Ishikawa (cell line): ENCODE measurements at regions not wholly inside any gene's neighbourhood (a gene's known extent, or its start where the extent isn't known, plus 50 kb on each side); places are given as distances from the start of the nearest gene placed in this dataset.

Experiments
- CEBPB ChIP-seq: IDR thresholded peaks from 2 replicates; pipeline ENCODE4 v1.6.1; 2012
- CREB1 ChIP-seq: IDR thresholded peaks from 2 replicates; pipeline ENCODE4 v1.6.1; 2012; ENCODE audit warnings: low read depth
- EGR1 ChIP-seq: IDR thresholded peaks from 2 replicates; pipeline ENCODE4 v1.6.1; 2012
- EP300 ChIP-seq: IDR thresholded peaks from 2 replicates; pipeline ENCODE4 v1.6.1; 2012; ENCODE audit warnings: borderline replicate concordance
- FOXM1 ChIP-seq: IDR thresholded peaks from 2 replicates; pipeline ENCODE4 v1.6.1; 2012; ENCODE audit warnings: low read depth, borderline replicate concordance
- NFIC ChIP-seq: IDR thresholded peaks from 2 replicates; pipeline ENCODE4 v1.6.1; 2012
- RAD21 ChIP-seq: IDR thresholded peaks from 2 replicates; pipeline ENCODE4 v1.6.1; 2012; ENCODE audit warnings: low read depth
- TAF1 ChIP-seq: IDR thresholded peaks from 2 replicates; pipeline ENCODE4 v1.6.1; 2012; ENCODE audit warnings: low read depth, mild to moderate bottlenecking
- TCF12 ChIP-seq: IDR thresholded peaks from 2 replicates; pipeline ENCODE4 v1.6.1; 2012; ENCODE audit warnings: low read depth
- TEAD4 ChIP-seq: IDR thresholded peaks from 2 replicates; pipeline ENCODE4 v1.6.1; 2012
- YY1 ChIP-seq: IDR thresholded peaks from 2 replicates; pipeline ENCODE4 v1.6.1; 2012; ENCODE audit warnings: low read depth
- ZBTB7A ChIP-seq: IDR thresholded peaks from 2 replicates; pipeline ENCODE4 v1.6.1; 2012; ENCODE audit warnings: low read depth
- TF ChIP-seq, protein P1 (sequence below): IDR thresholded peaks from 2 replicates; pipeline ENCODE4 v1.6.1; 2012
- TF ChIP-seq, protein P2 (sequence below): IDR thresholded peaks from 2 replicates; pipeline ENCODE4 v1.6.1; 2012; ENCODE audit warnings: low read depth, mild to moderate bottlenecking
- TF ChIP-seq, protein P3 (sequence below): IDR thresholded peaks from 2 replicates; pipeline ENCODE4 v1.6.1; 2012

DNA sequence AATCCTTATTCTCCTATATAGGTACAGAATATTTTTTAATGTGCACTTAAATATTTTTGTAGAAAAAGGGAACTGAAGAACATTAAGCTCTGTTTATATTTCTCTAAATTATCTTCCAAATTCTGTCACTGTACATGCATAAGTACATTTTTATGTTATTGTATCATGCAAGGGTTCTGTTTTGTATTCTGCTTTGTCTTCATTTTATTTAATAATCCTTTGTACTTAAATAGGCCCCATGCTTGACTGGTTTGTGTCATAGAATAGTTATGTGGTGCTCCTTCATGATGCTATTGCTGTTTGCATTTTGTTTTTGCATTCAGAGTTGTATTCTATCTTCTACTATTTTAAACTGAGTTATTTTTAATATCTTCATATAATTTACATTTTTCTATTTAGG lies 111.9 kb upstream of the EDNRA start:
- TF ChIP-seq EGR1 (no peak), NFIC (no peak), CREB1 (no peak), ZBTB7A (no peak), CEBPB (no peak), YY1 (no peak), FOXM1 (no peak), TCF12 (no peak), TEAD4 (no peak), TAF1 (no peak)
- TF ChIP-seq, protein P1, sequence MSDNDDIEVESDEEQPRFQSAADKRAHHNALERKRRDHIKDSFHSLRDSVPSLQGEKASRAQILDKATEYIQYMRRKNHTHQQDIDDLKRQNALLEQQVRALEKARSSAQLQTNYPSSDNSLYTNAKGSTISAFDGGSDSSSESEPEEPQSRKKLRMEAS = no peak
- TF ChIP-seq, protein P2, sequence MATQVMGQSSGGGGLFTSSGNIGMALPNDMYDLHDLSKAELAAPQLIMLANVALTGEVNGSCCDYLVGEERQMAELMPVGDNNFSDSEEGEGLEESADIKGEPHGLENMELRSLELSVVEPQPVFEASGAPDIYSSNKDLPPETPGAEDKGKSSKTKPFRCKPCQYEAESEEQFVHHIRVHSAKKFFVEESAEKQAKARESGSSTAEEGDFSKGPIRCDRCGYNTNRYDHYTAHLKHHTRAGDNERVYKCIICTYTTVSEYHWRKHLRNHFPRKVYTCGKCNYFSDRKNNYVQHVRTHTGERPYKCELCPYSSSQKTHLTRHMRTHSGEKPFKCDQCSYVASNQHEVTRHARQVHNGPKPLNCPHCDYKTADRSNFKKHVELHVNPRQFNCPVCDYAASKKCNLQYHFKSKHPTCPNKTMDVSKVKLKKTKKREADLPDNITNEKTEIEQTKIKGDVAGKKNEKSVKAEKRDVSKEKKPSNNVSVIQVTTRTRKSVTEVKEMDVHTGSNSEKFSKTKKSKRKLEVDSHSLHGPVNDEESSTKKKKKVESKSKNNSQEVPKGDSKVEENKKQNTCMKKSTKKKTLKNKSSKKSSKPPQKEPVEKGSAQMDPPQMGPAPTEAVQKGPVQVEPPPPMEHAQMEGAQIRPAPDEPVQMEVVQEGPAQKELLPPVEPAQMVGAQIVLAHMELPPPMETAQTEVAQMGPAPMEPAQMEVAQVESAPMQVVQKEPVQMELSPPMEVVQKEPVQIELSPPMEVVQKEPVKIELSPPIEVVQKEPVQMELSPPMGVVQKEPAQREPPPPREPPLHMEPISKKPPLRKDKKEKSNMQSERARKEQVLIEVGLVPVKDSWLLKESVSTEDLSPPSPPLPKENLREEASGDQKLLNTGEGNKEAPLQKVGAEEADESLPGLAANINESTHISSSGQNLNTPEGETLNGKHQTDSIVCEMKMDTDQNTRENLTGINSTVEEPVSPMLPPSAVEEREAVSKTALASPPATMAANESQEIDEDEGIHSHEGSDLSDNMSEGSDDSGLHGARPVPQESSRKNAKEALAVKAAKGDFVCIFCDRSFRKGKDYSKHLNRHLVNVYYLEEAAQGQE = no peak

DNA sequence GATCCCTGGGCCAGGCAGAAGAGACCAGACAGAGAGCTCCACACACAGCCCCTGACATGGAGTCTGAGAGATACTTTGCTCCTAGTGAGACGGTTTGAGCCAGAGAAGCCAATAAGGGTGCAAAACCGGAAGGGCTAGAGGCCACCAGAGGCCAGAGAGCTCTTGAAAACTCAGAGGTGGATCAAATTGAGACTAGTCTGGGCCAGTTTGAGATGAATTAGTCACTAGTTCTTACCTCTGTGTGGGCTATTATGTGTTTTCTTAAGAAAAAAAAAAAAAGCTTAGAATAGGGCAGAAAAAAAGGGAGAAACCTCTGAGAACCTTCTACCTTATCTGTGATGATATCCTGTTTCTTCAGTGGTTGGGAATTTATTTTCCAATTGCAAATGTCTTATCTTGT lies 110.4 kb upstream of the EDNRA start:
- TF ChIP-seq CREB1 = no peak
- TF ChIP-seq EP300 = no peak
- no peak for TF ChIP-seq CEBPB
- no peak for TF ChIP-seq YY1
- no peak for TF ChIP-seq TEAD4
- no peak for TF ChIP-seq TAF1
- no peak for TF ChIP-seq RAD21
- no peak for TF ChIP-seq TCF12
- no peak for TF ChIP-seq ZBTB7A
- TF ChIP-seq, protein P3, sequence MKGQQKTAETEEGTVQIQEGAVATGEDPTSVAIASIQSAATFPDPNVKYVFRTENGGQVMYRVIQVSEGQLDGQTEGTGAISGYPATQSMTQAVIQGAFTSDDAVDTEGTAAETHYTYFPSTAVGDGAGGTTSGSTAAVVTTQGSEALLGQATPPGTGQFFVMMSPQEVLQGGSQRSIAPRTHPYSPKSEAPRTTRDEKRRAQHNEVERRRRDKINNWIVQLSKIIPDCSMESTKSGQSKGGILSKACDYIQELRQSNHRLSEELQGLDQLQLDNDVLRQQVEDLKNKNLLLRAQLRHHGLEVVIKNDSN = no peak
- TF ChIP-seq, protein P1 = no peak
- TF ChIP-seq EGR1 = no peak
- TF ChIP-seq, protein P2 = no peak

DNA sequence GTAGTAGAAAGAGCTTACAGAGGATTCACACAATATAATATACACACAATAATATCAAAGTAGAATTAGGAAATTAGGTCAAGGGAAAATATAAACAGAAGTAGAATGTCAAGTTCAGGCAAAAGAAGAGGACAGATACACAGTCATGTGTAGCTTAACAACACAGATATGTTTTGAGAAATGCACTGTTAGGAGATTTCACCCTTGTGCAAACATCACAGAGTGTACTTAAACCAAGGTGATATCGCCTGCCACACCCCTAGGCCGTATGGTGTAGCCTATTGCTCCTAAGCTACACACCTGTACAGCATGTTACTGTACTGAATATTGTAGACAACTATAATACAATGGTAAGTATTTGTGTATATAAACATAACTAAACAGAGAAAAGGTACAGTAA lies 110.0 kb upstream of the EDNRA start:
- TF ChIP-seq CREB1 (no peak), TAF1 (no peak), CEBPB (no peak), EGR1 (no peak), TEAD4 (no peak), EP300 (no peak)
- TF ChIP-seq, protein P2 = no peak
- TF ChIP-seq, protein P1 = no peak
- TF ChIP-seq, protein P3 = no peak

DNA sequence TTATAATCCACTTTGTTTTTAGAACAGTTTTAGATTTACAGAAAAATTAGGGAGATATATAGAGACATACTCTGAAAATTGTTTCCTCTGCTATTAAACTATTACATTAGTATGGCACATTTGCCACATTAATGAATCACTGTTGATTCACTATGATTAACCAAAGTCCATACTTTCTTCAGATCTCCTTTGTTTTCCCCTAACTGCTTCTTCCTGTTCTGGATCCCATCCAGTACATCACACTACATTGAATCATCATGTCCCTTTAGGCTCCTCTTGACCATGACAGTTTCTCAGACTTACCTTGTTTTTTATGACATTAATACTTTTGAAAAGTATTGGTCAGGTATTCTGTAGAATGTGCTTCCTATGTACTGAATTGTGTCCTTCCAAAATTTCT lies 109.2 kb upstream of the EDNRA start:
- TF ChIP-seq, protein P2 = no peak
- no peak for TF ChIP-seq FOXM1
